ENCODE measurements at regions not wholly inside any gene's neighbourhood (a gene's known extent, or its start where the extent isn't known, plus 50 kb on each side); places are given as distances from the start of the nearest gene placed in this dataset.
A peak's percentile ranks its signal among the peaks of the same experiment; 100 is the strongest.
"Not testable (repeated sequence)": the region's sequence is repeated elsewhere in the genome, so short reads cannot be mapped to it uniquely, and the experiment has no call there.

DNA sequence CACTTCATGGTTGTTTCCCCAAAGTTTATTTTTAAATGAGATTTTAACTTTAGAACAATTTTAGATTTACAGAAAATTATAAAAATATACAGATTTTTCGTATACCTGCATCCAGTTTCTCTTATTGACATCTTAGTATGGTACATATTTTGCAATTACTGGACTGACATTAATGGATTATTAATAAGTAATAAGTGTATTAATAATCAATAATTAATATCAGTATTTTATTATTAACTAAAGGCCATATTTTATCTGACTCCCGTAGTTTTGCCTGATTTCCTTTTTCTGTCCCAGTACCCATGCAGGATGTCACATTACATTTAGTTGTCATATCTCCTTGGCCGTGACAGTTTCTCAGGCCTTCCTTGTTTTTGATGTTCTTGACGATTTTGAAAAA lies 307.0 kb downstream of the C6orf118 start:
- no peak for DNase-seq

GRCh38 chr6:165001502-165002157 lies 307.8 kb downstream of the C6orf118 start:
- no peak for DNase-seq

DNA sequence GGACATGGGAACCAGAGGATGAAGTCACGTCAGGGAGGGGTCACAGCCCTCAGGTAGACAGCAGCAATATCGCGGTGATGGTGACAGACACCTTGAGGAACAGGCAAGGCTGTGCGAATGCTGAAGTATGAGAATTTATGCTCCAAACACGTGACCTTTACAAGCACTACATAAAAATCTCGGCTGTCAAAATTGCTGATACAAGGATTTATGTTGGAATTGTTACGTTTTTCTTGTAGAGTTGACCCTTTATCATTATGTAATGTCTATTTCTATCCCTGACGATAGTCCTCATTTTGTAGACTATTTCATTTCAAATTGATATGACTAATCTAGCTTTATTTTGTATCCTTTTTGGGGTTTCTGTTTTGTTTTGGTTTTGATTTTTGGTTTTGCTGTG lies 311.1 kb downstream of the C6orf118 start:
- no peak for DNase-seq

DNA sequence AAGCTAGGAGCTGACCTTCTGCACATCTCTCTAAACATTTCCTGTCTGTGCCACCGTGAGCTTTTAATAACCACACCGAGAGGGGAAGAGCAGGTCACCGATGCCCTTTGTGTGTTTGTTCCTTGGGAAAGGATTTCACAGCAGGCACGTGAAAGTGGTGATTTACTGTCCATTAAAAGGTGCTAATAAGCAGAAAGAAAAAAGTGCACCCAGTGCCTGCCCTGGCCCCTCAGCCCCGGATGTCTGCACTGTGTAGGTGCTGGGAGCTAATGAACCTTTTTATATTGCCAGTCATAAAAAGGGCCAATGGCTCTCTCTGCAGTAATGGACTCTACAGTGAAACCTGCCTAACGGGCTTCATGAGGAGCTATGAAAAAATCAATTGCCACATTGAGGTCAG lies 312.6 kb downstream of the C6orf118 start:
- DNase-seq = no peak

- DNase-seq = no peak
Observed at GRCh38 chr6:164991573-164991972, 317.8 kb downstream of the C6orf118 start.

GRCh38 chr6:164990901-164991300 lies 318.5 kb downstream of the C6orf118 start:
- no peak for DNase-seq

DNA sequence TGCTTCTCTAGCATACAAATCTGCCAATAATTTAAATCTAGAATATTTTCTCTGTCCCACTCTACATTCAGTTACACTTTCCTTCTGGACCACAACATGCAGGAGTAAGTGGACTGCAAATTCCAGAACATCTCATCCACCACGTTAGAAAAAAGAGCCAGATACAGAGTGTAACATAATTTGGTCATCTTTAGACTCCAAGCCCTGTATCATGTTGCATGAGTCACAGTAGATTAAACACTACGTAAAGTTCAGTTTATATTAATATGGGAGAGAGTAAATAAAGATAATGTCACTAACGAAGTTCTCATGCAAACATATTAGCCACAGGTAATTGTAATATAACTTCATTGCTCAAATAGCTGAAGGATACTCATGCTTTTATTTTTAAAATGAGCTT lies 327.0 kb downstream of the C6orf118 start:
- no peak for DNase-seq

GRCh38 chr6:164967102-164967501 lies 342.3 kb downstream of the C6orf118 start:
- DNase-seq = no peak

GRCh38 chr6:164962805-164963204 lies 346.6 kb downstream of the C6orf118 start:
- no peak for DNase-seq

DNA sequence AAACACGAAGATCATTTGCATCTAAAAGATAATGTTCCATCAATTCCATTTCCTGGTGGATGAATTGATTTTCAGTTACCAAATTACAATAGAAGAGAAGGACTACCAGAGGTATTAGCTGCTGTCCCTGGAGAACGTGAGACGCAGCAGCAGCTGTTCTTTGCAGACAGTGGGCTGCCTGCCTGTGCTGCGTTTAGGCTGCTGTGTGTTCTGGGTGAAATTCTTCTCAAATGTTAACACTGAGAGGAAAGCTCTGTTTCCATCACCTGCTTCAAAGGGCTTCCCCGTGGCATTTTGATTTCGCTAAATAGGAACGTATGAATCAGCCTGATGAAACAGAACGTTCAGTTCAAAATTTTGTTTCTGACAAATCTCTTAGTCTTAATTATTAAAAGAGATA lies 362.2 kb downstream of the C6orf118 start:
- DNase-seq = no peak

- DNase-seq = no peak
Observed at GRCh38 chr6:164942271-164942670, 367.1 kb downstream of the C6orf118 start.

DNA sequence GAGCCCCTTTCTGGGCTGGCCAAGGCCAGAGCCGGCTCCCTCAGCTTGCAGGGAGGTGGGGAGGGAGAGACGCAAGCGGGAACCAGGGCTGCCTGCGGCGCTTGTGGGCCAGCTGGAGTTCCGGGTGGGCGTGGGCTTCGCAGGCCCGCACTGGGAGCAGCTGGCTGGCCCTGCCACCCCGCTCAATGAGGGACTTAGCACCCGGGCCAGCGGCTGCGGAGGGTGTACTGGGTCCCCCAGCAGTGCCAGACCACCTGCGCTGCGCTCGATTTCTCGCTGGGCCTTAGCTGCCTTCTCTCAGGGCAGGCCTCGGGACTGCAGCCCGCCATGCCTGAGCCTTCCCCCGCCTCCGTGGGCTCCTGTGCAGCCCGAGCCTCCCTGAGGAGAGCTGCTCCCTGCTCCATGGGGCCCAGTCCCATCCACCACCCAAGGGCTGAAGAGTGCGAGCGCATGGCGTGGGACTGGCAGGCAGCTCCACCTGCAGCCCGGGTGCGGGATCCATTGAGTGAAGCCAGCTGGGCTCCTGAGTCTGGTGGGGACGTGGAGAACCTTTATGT lies 376.1 kb downstream of the C6orf118 start:
- DNase-seq = not testable (repeated sequence)

- no peak for DNase-seq
Observed at GRCh38 chr6:164929408-164929977, 379.9 kb downstream of the C6orf118 start.

DNA sequence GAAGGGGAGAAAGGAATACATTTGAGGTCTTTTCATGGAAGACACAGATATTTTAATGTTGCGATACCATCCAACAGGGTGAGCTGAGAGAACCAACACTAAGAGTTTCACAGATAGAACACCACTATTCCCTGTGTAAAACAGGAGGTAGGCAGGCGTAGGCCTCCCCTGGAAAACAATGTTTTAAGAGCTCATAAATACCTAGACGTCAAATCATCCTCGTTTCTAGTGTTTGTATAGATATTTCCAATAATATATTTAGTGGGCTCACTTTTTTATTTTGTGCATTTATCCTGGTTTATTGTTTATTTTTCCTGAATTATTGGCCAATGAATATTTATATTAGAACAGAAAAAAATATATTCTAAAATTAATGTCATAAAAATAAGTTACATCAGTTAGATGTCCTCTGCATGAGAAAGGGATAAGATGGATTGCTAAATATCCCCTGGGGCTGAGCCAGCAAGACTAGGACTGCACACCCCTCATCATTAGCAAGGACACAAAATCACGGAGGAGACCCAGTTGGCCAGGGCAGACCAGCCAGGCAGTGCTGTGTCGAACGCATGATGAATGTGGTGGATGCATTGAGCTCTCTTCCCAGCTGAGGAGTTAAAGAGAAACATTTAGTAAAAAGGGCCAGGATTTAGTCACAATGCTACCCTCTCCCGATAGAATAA lies 380.5 kb downstream of the C6orf118 start:
- no peak for DNase-seq

- no peak for DNase-seq
Observed at GRCh38 chr6:164928057-164928727, 381.2 kb downstream of the C6orf118 start.

- peak in 1 of 2 donors; percentile 58 for DNase-seq
Observed at GRCh38 chr6:164927288-164928056, 381.9 kb downstream of the C6orf118 start.

- no peak for DNase-seq
Observed at GRCh38 chr6:164926686-164927085, 382.7 kb downstream of the C6orf118 start.

- DNase-seq = no peak
Observed at GRCh38 chr6:164925681-164926530, 383.5 kb downstream of the C6orf118 start.

DNA sequence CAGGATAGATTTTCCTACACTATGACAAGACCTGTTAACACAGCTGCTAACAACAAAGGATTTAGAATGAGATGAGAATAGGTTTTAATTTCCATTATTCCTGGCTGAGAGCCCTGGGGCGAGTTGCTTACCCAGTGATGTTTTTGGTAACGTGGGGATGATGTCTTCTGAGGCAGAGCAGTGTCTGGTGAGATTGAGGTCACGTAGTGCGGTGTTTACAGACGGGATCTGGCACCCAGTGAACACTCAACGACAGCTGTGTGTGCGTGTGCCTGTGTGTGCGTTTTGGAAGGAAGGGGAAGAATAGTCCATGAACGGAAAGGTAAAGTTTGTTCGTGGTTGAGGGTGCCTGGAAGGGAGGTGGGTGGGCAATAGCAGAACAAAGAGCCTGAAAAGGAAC lies 384.7 kb downstream of the C6orf118 start:
- no peak for DNase-seq

DNA sequence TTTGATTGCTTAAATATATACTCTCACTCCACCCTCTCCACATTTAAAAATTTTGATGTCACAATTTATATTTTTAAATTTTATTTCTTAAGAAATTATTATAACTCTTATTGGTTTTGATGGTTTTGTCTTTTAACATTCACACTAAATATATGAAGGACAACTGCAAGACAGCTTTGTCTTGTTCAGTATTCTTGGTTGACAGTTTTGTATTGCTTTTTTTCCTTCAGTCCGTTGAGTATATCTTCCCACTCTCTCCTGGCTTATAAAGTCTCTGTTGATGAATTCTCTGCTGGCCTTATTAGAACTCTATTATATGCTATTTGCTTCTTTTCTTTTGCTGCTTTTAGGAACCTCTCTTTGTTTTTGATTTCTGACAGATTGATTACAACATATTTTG lies 392.2 kb downstream of the C6orf118 start:
- no peak for DNase-seq

- DNase-seq = no peak
Observed at GRCh38 chr6:164916087-164916486, 393.3 kb downstream of the C6orf118 start.
